DOHH2 (cell line): ENCODE measurements at regions not wholly inside any gene's neighbourhood (a gene's known extent, or its start where the extent isn't known, plus 50 kb on each side); places are given as distances from the start of the nearest gene placed in this dataset.

ENCODE experiments used
- H3F3A ChIP-seq: fragments of 200-600 bp; sonication (generic), shearing (Covaris generic); 2 replicates; pipeline ENCODE4 v1.6.0; 2016; ENCODE audit warnings: antibody characterized with exemption, mild to moderate bottlenecking; ENCODE audit not compliant: control insufficient read depth, insufficient read depth
- H3K27ac ChIP-seq: fragments of 200-600 bp; sonication (generic); 2 replicates; pipeline ENCODE4 v1.5.1; 2014; ENCODE audit warnings: low read depth, mild to moderate bottlenecking, low read length, moderate library complexity
- H3K27me3 ChIP-seq: fragments of 200-600 bp; sonication (generic); 2 replicates; pipeline ENCODE4 v1.6.1; 2014; ENCODE audit warnings: mild to moderate bottlenecking, low read length, mixed read lengths; ENCODE audit not compliant: control insufficient read depth
- H3K36me3 ChIP-seq: fragments of 200-600 bp; sonication (generic); 2 replicates; pipeline ENCODE4 v1.6.1; 2014; ENCODE audit warnings: mild to moderate bottlenecking, low read length, moderate library complexity, mixed read lengths; ENCODE audit not compliant: control insufficient read depth
- H3K4me1 ChIP-seq: fragments of 200-600 bp; sonication (generic); 2 replicates; pipeline ENCODE4 v1.6.1; 2014; ENCODE audit warnings: mild to moderate bottlenecking, low read length, mixed read lengths; ENCODE audit not compliant: control insufficient read depth
- H3K4me2 ChIP-seq: fragments of 200-600 bp; sonication (generic); 2 replicates; pipeline ENCODE4 v1.6.0; 2014; ENCODE audit warnings: mild to moderate bottlenecking, low read length, moderate library complexity
- H3K4me3 ChIP-seq: fragments of 200-600 bp; sonication (generic); 2 replicates; pipeline ENCODE4 v1.5.1; 2014; ENCODE audit warnings: mild to moderate bottlenecking, low read length, mixed read lengths
- H3K79me2 ChIP-seq: fragments of 200-600 bp; sonication (generic); 2 replicates; pipeline ENCODE4 v1.6.1; 2014; ENCODE audit warnings: mild to moderate bottlenecking, low read length, mixed read lengths; ENCODE audit not compliant: control insufficient read depth
- H3K9me2 ChIP-seq: fragments of 200-600 bp; sonication (generic); replicated peaks from 2 replicates; pipeline ENCODE4 v1.6.1; 2014; ENCODE audit warnings: mild to moderate bottlenecking, low read length, mixed read lengths; ENCODE audit not compliant: control insufficient read depth
- H3K9me3 ChIP-seq: fragments of 200-600 bp; sonication (generic); 2 replicates; pipeline ENCODE4 v1.6.1; 2014; ENCODE audit warnings: antibody characterized with exemption, low read length, mixed read lengths; ENCODE audit not compliant: control insufficient read depth, insufficient read depth
- H4K20me1 ChIP-seq: fragments of 200-600 bp; sonication (generic); 2 replicates; pipeline ENCODE4 v1.6.0; 2014; ENCODE audit warnings: low read depth, mild to moderate bottlenecking, antibody characterized with exemption, low read length, moderate library complexity; ENCODE audit not compliant: control insufficient read depth, insufficient read depth
- EZH2phosphoT487 ChIP-seq: fragments of 200-600 bp; sonication (generic); IDR thresholded peaks from 2 replicates; pipeline ENCODE4 v1.6.1; 2017; ENCODE audit warnings: borderline replicate concordance, mild to moderate bottlenecking, antibody characterized with exemption, low read length, moderate library complexity, mixed read lengths
- TF ChIP-seq, protein P1 (sequence below): fragments of 200-600 bp; sonication (generic); IDR thresholded peaks from one replicate; pipeline ENCODE4 v1.5.1; 2014; ENCODE audit warnings: antibody characterized with exemption, mild to moderate bottlenecking, low read depth, low read length; ENCODE audit not compliant: poor library complexity, severe bottlenecking

GRCh38 chr13:50608370-50608769, 235.1 kb downstream of the DLEU7 start:
- H3F3A ChIP-seq = no peaks in the 10 kb centered on the region
- no peaks in the 10 kb centered on the region for H3K9me3 ChIP-seq
- H3K9me2 ChIP-seq = no peaks in the 10 kb centered on the region
- H3K4me3 ChIP-seq = no peak overlapping the region
- no peak overlapping the region for H3K4me2 ChIP-seq
- H3K4me1 ChIP-seq = peaks cover 26% of the 10 kb centered on the region
- H3K79me2 ChIP-seq = no peaks in the 10 kb centered on the region
- TF ChIP-seq, protein P1, sequence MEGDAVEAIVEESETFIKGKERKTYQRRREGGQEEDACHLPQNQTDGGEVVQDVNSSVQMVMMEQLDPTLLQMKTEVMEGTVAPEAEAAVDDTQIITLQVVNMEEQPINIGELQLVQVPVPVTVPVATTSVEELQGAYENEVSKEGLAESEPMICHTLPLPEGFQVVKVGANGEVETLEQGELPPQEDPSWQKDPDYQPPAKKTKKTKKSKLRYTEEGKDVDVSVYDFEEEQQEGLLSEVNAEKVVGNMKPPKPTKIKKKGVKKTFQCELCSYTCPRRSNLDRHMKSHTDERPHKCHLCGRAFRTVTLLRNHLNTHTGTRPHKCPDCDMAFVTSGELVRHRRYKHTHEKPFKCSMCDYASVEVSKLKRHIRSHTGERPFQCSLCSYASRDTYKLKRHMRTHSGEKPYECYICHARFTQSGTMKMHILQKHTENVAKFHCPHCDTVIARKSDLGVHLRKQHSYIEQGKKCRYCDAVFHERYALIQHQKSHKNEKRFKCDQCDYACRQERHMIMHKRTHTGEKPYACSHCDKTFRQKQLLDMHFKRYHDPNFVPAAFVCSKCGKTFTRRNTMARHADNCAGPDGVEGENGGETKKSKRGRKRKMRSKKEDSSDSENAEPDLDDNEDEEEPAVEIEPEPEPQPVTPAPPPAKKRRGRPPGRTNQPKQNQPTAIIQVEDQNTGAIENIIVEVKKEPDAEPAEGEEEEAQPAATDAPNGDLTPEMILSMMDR = no peak
- no peak for TF ChIP-seq EZH2phosphoT487
- H3K27ac ChIP-seq = no peak overlapping the region
- H4K20me1 ChIP-seq = no peaks in the 10 kb centered on the region
- H3K36me3 ChIP-seq = no peaks in the 10 kb centered on the region
- no peaks in the 10 kb centered on the region for H3K27me3 ChIP-seq

DNA sequence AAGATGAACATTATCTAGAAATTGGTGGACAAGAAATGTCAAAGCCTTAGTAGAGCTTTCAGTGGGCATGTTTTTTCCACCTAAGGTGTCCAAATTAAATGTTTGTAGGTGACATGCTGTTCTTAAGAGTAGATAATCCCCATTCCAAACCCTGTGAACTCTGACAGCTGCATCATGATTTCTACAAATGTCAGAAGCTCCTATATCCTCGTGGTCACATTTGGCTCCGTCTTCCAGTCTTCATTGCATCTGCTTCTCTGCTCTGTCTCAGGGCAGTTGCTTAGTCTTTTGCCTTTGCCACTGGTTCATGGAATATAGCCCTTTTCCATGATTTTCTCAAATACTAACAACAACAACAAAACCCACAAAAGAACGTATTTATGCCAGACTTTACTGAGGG, 234.5 kb downstream of the DLEU7 start:
- H3K79me2 ChIP-seq = no peaks in the 10 kb centered on the region
- peaks cover 26% of the 10 kb centered on the region for H3K4me1 ChIP-seq
- no peak overlapping the region for H3K4me2 ChIP-seq
- no peaks in the 10 kb centered on the region for H3F3A ChIP-seq
- H4K20me1 ChIP-seq = no peaks in the 10 kb centered on the region
- no peak overlapping the region for H3K27ac ChIP-seq
- H3K4me3 ChIP-seq = no peak overlapping the region
- H3K9me2 ChIP-seq = no peaks in the 10 kb centered on the region
- H3K27me3 ChIP-seq = no peaks in the 10 kb centered on the region
- H3K36me3 ChIP-seq = no peaks in the 10 kb centered on the region
- no peaks in the 10 kb centered on the region for H3K9me3 ChIP-seq
- no peak for TF ChIP-seq EZH2phosphoT487
- TF ChIP-seq, protein P1 = no peak

- Histone ChIP-seq H3K9me3 (no peaks in the 10 kb centered on the region), H3K27ac (no peak overlapping the region), H3K36me3 (no peaks in the 10 kb centered on the region), H3K4me3 (no peak overlapping the region), H3K4me1 (peaks cover 28% of the 10 kb centered on the region), H3K4me2 (no peak overlapping the region), H3F3A (no peaks in the 10 kb centered on the region), H4K20me1 (no peaks in the 10 kb centered on the region), H3K9me2 (no peaks in the 10 kb centered on the region), H3K79me2 (no peaks in the 10 kb centered on the region), H3K27me3 (no peaks in the 10 kb centered on the region)
- TF ChIP-seq, protein P1 = no peak
- TF ChIP-seq EZH2phosphoT487 = no peak
Measured at GRCh38 chr13:50610238-50610637, 233.3 kb downstream of the DLEU7 start.
